Suprapubic skin (tissue), 4 donors: ENCODE measurements at regions not wholly inside any gene's neighbourhood (a gene's known extent, or its start where the extent isn't known, plus 50 kb on each side); places are given as distances from the start of the nearest gene placed in this dataset.

ENCODE experiments used
- EP300 ChIP-seq: sonication (generic); formaldehyde crosslinking; IDR thresholded peaks from one replicate; pipeline ENCODE4 v1.6.1; 2017; ENCODE audit warnings: antibody characterized with exemption
- POLR2A ChIP-seq, 2 donors: fragments of 450-650 bp; IDR thresholded peaks; one replicate each; pipeline ENCODE4 v1.6.1; 2017; ENCODE audit warnings: antibody characterized with exemption in 2 of 2, mild to moderate bottlenecking in 2 of 2, moderate library complexity in 2 of 2
- POLR2AphosphoS5 ChIP-seq, 3 donors: sonication (generic); formaldehyde crosslinking; IDR thresholded peaks; one replicate each; pipeline ENCODE4 v1.6.1; 2017; ENCODE audit warnings: antibody characterized with exemption in 3 of 3
- TF ChIP-seq, protein P1 (sequence below), 2 donors: fragments of 200-600 bp in 1 of 2; fragments of 450-650 bp in 1 of 2; sonication (generic) in 1 of 2; IDR thresholded peaks; one replicate each; pipeline ENCODE4 v1.5.1; 2016 to 2019; ENCODE audit warnings: antibody characterized with exemption in 2 of 2, mild to moderate bottlenecking in 1 of 2, moderate library complexity in 1 of 2

DNA sequence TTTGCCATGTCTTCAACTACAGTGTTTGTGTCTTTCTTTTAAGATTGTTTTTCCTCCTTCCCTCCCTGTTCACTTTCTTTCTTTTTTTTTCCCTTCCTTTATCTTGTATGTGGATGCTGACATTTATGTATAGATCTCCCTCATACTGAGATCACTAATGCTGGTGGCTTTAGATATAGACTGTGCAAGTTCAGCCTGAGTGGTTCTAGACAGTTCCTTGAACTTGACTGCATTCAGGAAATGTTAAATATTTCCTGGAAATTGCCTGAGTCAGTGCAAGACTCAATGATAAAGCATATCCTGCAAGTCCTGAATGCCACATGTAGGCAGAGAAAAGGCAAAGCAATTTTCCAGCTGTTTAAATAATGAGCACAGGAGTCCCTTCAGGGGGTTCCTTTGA is 182.5 kb upstream of the NR3C1 start:
- TF ChIP-seq, protein P1, sequence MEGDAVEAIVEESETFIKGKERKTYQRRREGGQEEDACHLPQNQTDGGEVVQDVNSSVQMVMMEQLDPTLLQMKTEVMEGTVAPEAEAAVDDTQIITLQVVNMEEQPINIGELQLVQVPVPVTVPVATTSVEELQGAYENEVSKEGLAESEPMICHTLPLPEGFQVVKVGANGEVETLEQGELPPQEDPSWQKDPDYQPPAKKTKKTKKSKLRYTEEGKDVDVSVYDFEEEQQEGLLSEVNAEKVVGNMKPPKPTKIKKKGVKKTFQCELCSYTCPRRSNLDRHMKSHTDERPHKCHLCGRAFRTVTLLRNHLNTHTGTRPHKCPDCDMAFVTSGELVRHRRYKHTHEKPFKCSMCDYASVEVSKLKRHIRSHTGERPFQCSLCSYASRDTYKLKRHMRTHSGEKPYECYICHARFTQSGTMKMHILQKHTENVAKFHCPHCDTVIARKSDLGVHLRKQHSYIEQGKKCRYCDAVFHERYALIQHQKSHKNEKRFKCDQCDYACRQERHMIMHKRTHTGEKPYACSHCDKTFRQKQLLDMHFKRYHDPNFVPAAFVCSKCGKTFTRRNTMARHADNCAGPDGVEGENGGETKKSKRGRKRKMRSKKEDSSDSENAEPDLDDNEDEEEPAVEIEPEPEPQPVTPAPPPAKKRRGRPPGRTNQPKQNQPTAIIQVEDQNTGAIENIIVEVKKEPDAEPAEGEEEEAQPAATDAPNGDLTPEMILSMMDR (IDR thresholded peaks at IDR 0.05) = no peak
- TF ChIP-seq POLR2AphosphoS5 (IDR thresholded peaks at IDR 0.05) = no peak
- no peak for TF ChIP-seq EP300
- no peak for TF ChIP-seq POLR2A (IDR thresholded peaks at IDR 0.05)
